ENCODE measurements at regions not wholly inside any gene's neighbourhood (a gene's known extent, or its start where the extent isn't known, plus 50 kb on each side); places are given as distances from the start of the nearest gene placed in this dataset.

DNA sequence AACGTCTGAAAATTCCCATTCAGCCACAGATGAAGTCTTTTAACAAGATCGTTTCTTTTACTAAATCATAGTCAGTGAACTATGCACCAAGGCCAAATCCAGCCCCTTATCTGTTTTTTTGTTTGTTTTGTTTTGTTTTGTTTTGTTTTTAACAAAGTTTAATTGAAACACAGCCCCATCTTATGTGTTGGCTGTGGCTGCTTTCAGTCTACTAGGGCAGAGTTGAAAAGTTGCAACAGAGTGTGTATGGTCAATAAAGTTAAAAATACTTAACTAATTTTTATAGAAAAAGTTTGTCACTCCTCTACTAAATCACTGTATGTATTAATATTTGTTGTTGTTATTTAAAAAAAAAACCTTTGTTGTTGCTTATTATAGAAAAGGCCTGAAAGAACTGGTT is 137.1 kb downstream of the CAAP1 start:
- TF ChIP-seq FOXK1 (CRISPR knock-in tag; IDR thresholded peaks at IDR 0.05), result no peak
- TF ChIP-seq, protein P1, sequence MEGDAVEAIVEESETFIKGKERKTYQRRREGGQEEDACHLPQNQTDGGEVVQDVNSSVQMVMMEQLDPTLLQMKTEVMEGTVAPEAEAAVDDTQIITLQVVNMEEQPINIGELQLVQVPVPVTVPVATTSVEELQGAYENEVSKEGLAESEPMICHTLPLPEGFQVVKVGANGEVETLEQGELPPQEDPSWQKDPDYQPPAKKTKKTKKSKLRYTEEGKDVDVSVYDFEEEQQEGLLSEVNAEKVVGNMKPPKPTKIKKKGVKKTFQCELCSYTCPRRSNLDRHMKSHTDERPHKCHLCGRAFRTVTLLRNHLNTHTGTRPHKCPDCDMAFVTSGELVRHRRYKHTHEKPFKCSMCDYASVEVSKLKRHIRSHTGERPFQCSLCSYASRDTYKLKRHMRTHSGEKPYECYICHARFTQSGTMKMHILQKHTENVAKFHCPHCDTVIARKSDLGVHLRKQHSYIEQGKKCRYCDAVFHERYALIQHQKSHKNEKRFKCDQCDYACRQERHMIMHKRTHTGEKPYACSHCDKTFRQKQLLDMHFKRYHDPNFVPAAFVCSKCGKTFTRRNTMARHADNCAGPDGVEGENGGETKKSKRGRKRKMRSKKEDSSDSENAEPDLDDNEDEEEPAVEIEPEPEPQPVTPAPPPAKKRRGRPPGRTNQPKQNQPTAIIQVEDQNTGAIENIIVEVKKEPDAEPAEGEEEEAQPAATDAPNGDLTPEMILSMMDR (IDR thresholded peaks at IDR 0.05), result no peak
- TF ChIP-seq, protein P2, sequence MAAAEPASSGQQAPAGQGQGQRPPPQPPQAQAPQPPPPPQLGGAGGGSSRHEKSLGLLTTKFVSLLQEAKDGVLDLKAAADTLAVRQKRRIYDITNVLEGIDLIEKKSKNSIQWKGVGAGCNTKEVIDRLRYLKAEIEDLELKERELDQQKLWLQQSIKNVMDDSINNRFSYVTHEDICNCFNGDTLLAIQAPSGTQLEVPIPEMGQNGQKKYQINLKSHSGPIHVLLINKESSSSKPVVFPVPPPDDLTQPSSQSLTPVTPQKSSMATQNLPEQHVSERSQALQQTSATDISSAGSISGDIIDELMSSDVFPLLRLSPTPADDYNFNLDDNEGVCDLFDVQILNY (CRISPR knock-in tag; IDR thresholded peaks at IDR 0.05), result no peak
